IMR-90 (cell line): ENCODE measurements at regions not wholly inside any gene's neighbourhood (a gene's known extent, or its start where the extent isn't known, plus 50 kb on each side); places are given as distances from the start of the nearest gene placed in this dataset.

Experiments
- ATAC-seq: fragments of 200-7000 bp; cut with Tn5 transposase; 2 replicates; pipeline ENCODE4 v1.9.1; 2020; ENCODE audit warnings: low read depth, mild to moderate bottlenecking, moderate library complexity
- BruUV-seq: library from RNA; stranded (reverse); fragments of 400-500 nt; replicated peaks from 2 replicates; lab custom pipeline; 2021; lab: Mats Ljungman, UMichigan
- CTCF ChIA-PET: fragments of 300-600 bp; formaldehyde crosslinking; extraction: SDS; loops from one replicate; lab custom pipeline; 2021; ENCODE audit warnings: antibody characterized with exemption; lab: Yijun Ruan, JAX
- POLR2A ChIA-PET: fragments of 300-600 bp; sonication (Branson Sonifier 250); formaldehyde crosslinking; loops from one replicate; lab custom pipeline; 2022; ENCODE audit warnings: antibody characterized with exemption; ENCODE audit not compliant: unreplicated experiment; lab: Charles Lee
- DNase-seq: peaks from one replicate; pipeline ENCODE4 v3.0.0; 2013
- H2AFZ ChIP-seq: replicated peaks from 2 replicates; pipeline ENCODE3; 2013; ENCODE audit warnings: low read length, mild to moderate bottlenecking; ENCODE audit not compliant: poor library complexity
- H2AK5ac ChIP-seq: 2 replicates; pipeline ENCODE4 v1.6.1; 2013; ENCODE audit warnings: low read depth, low read length, inconsistent platforms
- H2AK9ac ChIP-seq: replicated peaks from 2 replicates; pipeline ENCODE3; 2013; ENCODE audit warnings: mild to moderate bottlenecking, low read depth, low read length, moderate library complexity; ENCODE audit not compliant: poor library complexity
- H2BK120ac ChIP-seq: 2 replicates; pipeline ENCODE4 v1.6.1; 2013; ENCODE audit warnings: low read depth, low read length, inconsistent platforms
- H2BK15ac ChIP-seq: 3 replicates; pipeline ENCODE4 v1.6.1; 2013; ENCODE audit warnings: low read depth, low read length, inconsistent platforms
- H2BK20ac ChIP-seq: 2 replicates; pipeline ENCODE4 v1.6.1; 2013; ENCODE audit warnings: low read depth, mild to moderate bottlenecking, inconsistent platforms, low read length, moderate library complexity
- H2BK5ac ChIP-seq: 2 replicates; pipeline ENCODE4 v1.6.1; 2013; ENCODE audit warnings: mild to moderate bottlenecking, low read depth, low read length, inconsistent platforms; ENCODE audit not compliant: poor library complexity, severe bottlenecking
- H3K14ac ChIP-seq: replicated peaks from 2 replicates; pipeline ENCODE4 v1.6.1; 2013; ENCODE audit warnings: low read depth, low read length, inconsistent platforms
- H3K18ac ChIP-seq: 2 replicates; pipeline ENCODE4 v1.6.1; 2013; ENCODE audit warnings: low read depth, low read length, control low read depth
- H3K23ac ChIP-seq: 2 replicates; pipeline ENCODE4 v1.6.1; 2013; ENCODE audit warnings: low read depth, low read length, inconsistent platforms
- H3K27ac ChIP-seq: 2 replicates; pipeline ENCODE4 v1.5.1; 2013; ENCODE audit warnings: mild to moderate bottlenecking, control low read depth, low read length; ENCODE audit not compliant: insufficient read depth
- H3K27me3 ChIP-seq: 2 replicates; pipeline ENCODE4 v1.6.1; 2013; ENCODE audit warnings: low read length; ENCODE audit not compliant: control insufficient read depth, insufficient read depth
- H3K36me3 ChIP-seq: 2 replicates; pipeline ENCODE4 v1.6.1; 2013; ENCODE audit warnings: low read length, mixed read lengths; ENCODE audit not compliant: control insufficient read depth, insufficient read depth
- H3K4ac ChIP-seq: 2 replicates; pipeline ENCODE4 v1.6.1; 2013; ENCODE audit warnings: low read depth, low read length, inconsistent platforms
- H3K4me1 ChIP-seq: 2 replicates; pipeline ENCODE4 v1.6.1; 2013; ENCODE audit warnings: low read length, mixed read lengths; ENCODE audit not compliant: control insufficient read depth, insufficient read depth
- H3K4me2 ChIP-seq: 2 replicates; pipeline ENCODE4 v1.6.1; 2013; ENCODE audit warnings: low read depth, mild to moderate bottlenecking, control low read depth, low read length, moderate library complexity
- H3K4me3 ChIP-seq: 2 replicates; pipeline ENCODE4 v1.5.1; 2013; ENCODE audit warnings: low read depth, mild to moderate bottlenecking, control low read depth, low read length, moderate library complexity; ENCODE audit not compliant: insufficient read depth
- H3K56ac ChIP-seq: 2 replicates; pipeline ENCODE4 v1.6.1; 2013; ENCODE audit warnings: low read length, inconsistent platforms; ENCODE audit not compliant: insufficient read depth; ENCODE audit errors: extremely low read depth
- H3K79me1 ChIP-seq, 2 experiments: 2 replicates each; pipeline ENCODE4 v1.6.1; 2013; ENCODE audit warnings: low read length in 2 of 2, inconsistent platforms in 1 of 2, low read depth in 1 of 2
- H3K9ac ChIP-seq: 2 replicates; pipeline ENCODE4 v1.6.1; 2013; ENCODE audit warnings: low read depth, low read length, control low read depth
- H3K9me1 ChIP-seq: 2 replicates; pipeline ENCODE4 v1.6.1; 2013; ENCODE audit warnings: low read length, inconsistent platforms; ENCODE audit not compliant: insufficient read depth
- H3K9me3 ChIP-seq: 2 replicates; pipeline ENCODE4 v1.6.1; 2013; ENCODE audit warnings: low read length; ENCODE audit not compliant: control insufficient read depth, insufficient read depth
- H4K20me1 ChIP-seq: 2 replicates; pipeline ENCODE4 v1.6.1; 2013; ENCODE audit warnings: low read length, inconsistent platforms; ENCODE audit not compliant: insufficient read depth
- H4K5ac ChIP-seq: 2 replicates; pipeline ENCODE4 v1.6.1; 2013; ENCODE audit warnings: mild to moderate bottlenecking, low read depth, low read length, control low read depth
- H4K8ac ChIP-seq, 2 experiments: 2 replicates each; pipeline ENCODE4 v1.6.1; 2013; ENCODE audit warnings: low read depth in 2 of 2, low read length in 2 of 2, control low read depth in 1 of 2, inconsistent platforms in 1 of 2
- H4K91ac ChIP-seq: 2 replicates; pipeline ENCODE4 v1.6.1; 2013; ENCODE audit warnings: low read depth, low read length, inconsistent platforms; ENCODE audit not compliant: insufficient read depth
- CEBPB ChIP-seq: IDR thresholded peaks from 2 replicates; pipeline ENCODE4 v1.6.1; 2012; ENCODE audit warnings: low read depth, low read length, improper control_type of control experiment
- ELK1 ChIP-seq: fragments of 150-350 bp; IDR thresholded peaks from 2 replicates; pipeline ENCODE4 v1.6.1; 2016; ENCODE audit warnings: low read depth, mild to moderate bottlenecking, low read length, moderate library complexity, borderline replicate concordance
- MAFK ChIP-seq: IDR thresholded peaks from 2 replicates; pipeline ENCODE4 v1.6.1; 2012; ENCODE audit warnings: low read depth, low read length, improper control_type of control experiment
- RAD21 ChIP-seq: IDR thresholded peaks from 2 replicates; pipeline ENCODE4 v1.6.1; 2012; ENCODE audit warnings: low read length, improper control_type of control experiment
- RCOR1 ChIP-seq: IDR thresholded peaks from 2 replicates; pipeline ENCODE4 v1.6.1; 2012; ENCODE audit warnings: mild to moderate bottlenecking, low read length, improper control_type of control experiment; ENCODE audit not compliant: insufficient replicate concordance
- RFX5 ChIP-seq: IDR thresholded peaks from 2 replicates; pipeline ENCODE4 v1.8.0; 2012; ENCODE audit warnings: low read depth, mild to moderate bottlenecking, low read length, moderate library complexity
- SMC3 ChIP-seq: fragments of 150-350 bp; IDR thresholded peaks from 2 replicates; pipeline ENCODE4 v1.6.1; 2016; ENCODE audit warnings: low read depth, mild to moderate bottlenecking, antibody characterized with exemption, low read length, moderate library complexity
- USF2 ChIP-seq: fragments of 150-350 bp; IDR thresholded peaks from 2 replicates; pipeline ENCODE4 v1.6.1; 2017; ENCODE audit warnings: mild to moderate bottlenecking, antibody characterized with exemption, low read length, low read depth
- dilution Hi-C: fragments of 300-500 bp; cut with HindIII; formaldehyde crosslinking; loops from one replicate; pipeline ENCODE4 v1.14.3; 2018; ENCODE audit warnings: low sequenced_read_pairs; ENCODE audit not compliant: unreplicated experiment
- in situ Hi-C: fragments of 300-500 bp; cut with MboI; formaldehyde crosslinking; loops from 3 replicates; pipeline ENCODE4 v1.14.3; 2019; ENCODE audit warnings: low sequenced_read_pairs, inconsistent platforms, mixed read lengths
- intact Hi-C: fragments of 100-400 bp; cut with micrococcal nuclease; formaldehyde crosslinking; loops from 2 replicates; pipeline ENCODE4 v1.10.0; 2022

GRCh38 chr3:75967071-75967470 lies 181.7 kb upstream of the ZNF717 start:
- Histone ChIP-seq H2AFZ (no peak overlapping the region), H3K4me1 (no peaks in the 10 kb centered on the region), H3K23ac (no peak overlapping the region), H2BK20ac (no peak overlapping the region), H4K91ac (no peak overlapping the region), H3K18ac (no peak overlapping the region), H3K4me3 (no peak overlapping the region), H3K27me3 (no peaks in the 10 kb centered on the region), H3K9me1 (no peaks in the 10 kb centered on the region), H2AK9ac (no peak overlapping the region), H2BK120ac (no peak overlapping the region), H2BK15ac (no peak overlapping the region), H3K27ac (no peak overlapping the region), H3K36me3 (no peaks in the 10 kb centered on the region), H3K9me3 (no peaks in the 10 kb centered on the region), H3K14ac (no peak overlapping the region), H2AK5ac (no peak overlapping the region), H4K8ac (no peak overlapping the region), H3K56ac (no peak overlapping the region), H3K4me2 (no peak overlapping the region), H2BK5ac (no peak overlapping the region), H3K4ac (no peak overlapping the region), H3K79me1 (no peaks in the 10 kb centered on the region), H4K5ac (no peak overlapping the region), H4K20me1 (no peaks in the 10 kb centered on the region), H3K9ac (no peak overlapping the region)
- ATAC-seq = no peak
- ChIA-PET CTCF (no interaction called here), POLR2A (no interaction called here)
- intact Hi-C loops = no loop called here
- BruUV-seq = no TSS peak
- in situ Hi-C loops = no loop called here
- dilution Hi-C loops = no loop called here
- DNase-seq = no peak
- TF ChIP-seq SMC3 (no peak), RAD21 (no peak), CEBPB (no peak), RFX5 (no peak), USF2 (no peak), RCOR1 (no peak), MAFK (no peak), ELK1 (no peak)
